GM12878 (cell line): ENCODE measurements at regions not wholly inside any gene's neighbourhood (a gene's known extent, or its start where the extent isn't known, plus 50 kb on each side); places are given as distances from the start of the nearest gene placed in this dataset.

Experiments used
- ATAC-seq: fragments of 200-7000 bp; cut with Tn5 transposase; 3 replicates; pipeline ENCODE4 v1.9.1; 2020; ENCODE audit warnings: mild to moderate bottlenecking, moderate library complexity
- BruUV-seq: library from RNA; stranded (reverse); fragments of 400-500 nt; replicated peaks from 2 replicates; lab custom pipeline; 2021; lab: Mats Ljungman, UMichigan
- CTCF ChIA-PET: fragments of 300-600 bp; sonication (Branson Sonifier 250); formaldehyde crosslinking; extraction: SDS; loops from one replicate; lab custom pipeline; 2021; ENCODE audit warnings: inconsistent platforms; lab: Yijun Ruan, JAX
- POLR2A ChIA-PET: fragments of 350-600 bp; formaldehyde crosslinking; extraction: SDS; loops from one replicate; lab custom pipeline; 2021; ENCODE audit warnings: inconsistent platforms; lab: Charles Lee
- RAD21 ChIA-PET: fragments of 300-600 bp; sonication (Branson Sonifier 250); formaldehyde crosslinking; loops from one replicate; lab custom pipeline; 2023; ENCODE audit warnings: antibody characterized with exemption; ENCODE audit not compliant: unreplicated experiment; lab: Charles Lee
- SMC1A ChIA-PET: fragments of 300-600 bp; sonication (Branson Sonifier 250); formaldehyde crosslinking; loops from one replicate; lab custom pipeline; 2023; ENCODE audit not compliant: unreplicated experiment, uncharacterized antibody; lab: Charles Lee
- DNase-seq: peaks from one replicate; pipeline ENCODE4 v3.0.0-alpha.2; 2011; ENCODE audit warnings: low read depth, low spot score
- FAIRE-seq: peaks from 3 replicates; lab custom pipeline; 2011; peaks lifted over from hg19 to GRCh38; lab: Jason Lieb, UNC
- H2AFZ ChIP-seq: 2 replicates; pipeline ENCODE4 v1.6.0; 2011; ENCODE audit warnings: low read depth, low read length, control low read depth; ENCODE audit not compliant: control insufficient read depth
- H3K27ac ChIP-seq: 2 replicates; pipeline ENCODE4 v1.5.1; 2011; ENCODE audit warnings: control low read depth; ENCODE audit not compliant: control insufficient read depth, insufficient read depth
- H3K27me3 ChIP-seq, 2 experiments: replicated peaks in 1 of 2; 2 replicates each; pipeline versions ENCODE4 v1.6.0 to v1.6.1; 2011; ENCODE audit warnings: low read length in 1 of 2; ENCODE audit not compliant: control insufficient read depth in 2 of 2, insufficient read depth in 2 of 2
- H3K36me3 ChIP-seq, 2 experiments: 2 replicates each; pipeline ENCODE4 v1.5.1; 2011; ENCODE audit warnings: low read length in 1 of 2; ENCODE audit not compliant: control insufficient read depth in 2 of 2, insufficient read depth in 2 of 2
- H3K4me1 ChIP-seq: 2 replicates; pipeline ENCODE4 v1.6.1; 2011; ENCODE audit warnings: mild to moderate bottlenecking, low read length, moderate library complexity, mixed read lengths; ENCODE audit not compliant: control insufficient read depth, insufficient read depth
- H3K4me2 ChIP-seq: 2 replicates; pipeline ENCODE4 v1.6.0; 2011; ENCODE audit warnings: control low read depth; ENCODE audit not compliant: control insufficient read depth, insufficient read depth
- H3K4me3 ChIP-seq: fragments of 200-600 bp; sonication (generic); 2 replicates; pipeline ENCODE4 v1.5.1; 2016
- H3K79me2 ChIP-seq: 2 replicates; pipeline ENCODE4 v1.6.0; 2011; ENCODE audit warnings: low read length; ENCODE audit not compliant: control insufficient read depth, insufficient read depth
- H3K9ac ChIP-seq: 2 replicates; pipeline ENCODE4 v1.8.0; 2011; ENCODE audit warnings: low read length, control low read depth, mixed read lengths; ENCODE audit not compliant: control insufficient read depth, insufficient read depth
- H3K9me3 ChIP-seq: replicated peaks from 3 replicates; pipeline ENCODE4 v1.5.1; 2011; ENCODE audit warnings: mild to moderate bottlenecking, low read length; ENCODE audit not compliant: control insufficient read depth, insufficient read depth
- H4K20me1 ChIP-seq: 2 replicates; pipeline ENCODE4 v1.6.0; 2011; ENCODE audit not compliant: control insufficient read depth, insufficient read depth
- FOXM1 ChIP-seq: IDR thresholded peaks from 2 replicates; pipeline ENCODE4 v1.6.1; 2012; ENCODE audit warnings: low read depth, mild to moderate bottlenecking, inconsistent platforms, low read length, moderate library complexity
- IRF3 ChIP-seq: fragments of 450-650 bp; IDR thresholded peaks from 2 replicates; pipeline ENCODE4 v1.6.1; 2014; ENCODE audit warnings: mild to moderate bottlenecking
- KDM1A ChIP-seq: fragments of 200-600 bp; sonication (generic); IDR thresholded peaks from 2 replicates; pipeline ENCODE4 v1.6.1; 2016; ENCODE audit warnings: borderline replicate concordance
- MEF2A ChIP-seq: IDR thresholded peaks from 2 replicates; pipeline ENCODE4 v1.6.1; 2011; ENCODE audit warnings: low read depth, mild to moderate bottlenecking, low read length, moderate library complexity; ENCODE audit not compliant: insufficient read depth
- PAX8 ChIP-seq: fragments of 450-650 bp; IDR thresholded peaks from 2 replicates; pipeline ENCODE4 v1.6.1; 2017; ENCODE audit warnings: mild to moderate bottlenecking, moderate library complexity
- PKNOX1 ChIP-seq: fragments of 450-650 bp; IDR thresholded peaks from 2 replicates; pipeline ENCODE4 v1.6.1; 2016; ENCODE audit warnings: mild to moderate bottlenecking
- POLR2AphosphoS2 ChIP-seq: IDR thresholded peaks from 2 replicates; pipeline ENCODE4 v1.6.1; 2011; ENCODE audit warnings: low read depth, mild to moderate bottlenecking, low read length, improper control_type of control experiment, moderate library complexity
- POU2F2 ChIP-seq: IDR thresholded peaks from 3 replicates; pipeline ENCODE4 v1.6.1; 2011; ENCODE audit warnings: low read depth, mild to moderate bottlenecking, low read length, borderline replicate concordance
- PRDM15 ChIP-seq: fragments of 450-650 bp; formaldehyde crosslinking; IDR thresholded peaks from 2 replicates; pipeline ENCODE4 v1.4.0; 2020; ENCODE audit warnings: mild to moderate bottlenecking, moderate library complexity
- RB1 ChIP-seq: fragments of 450-650 bp; formaldehyde crosslinking; IDR thresholded peaks from 2 replicates; pipeline ENCODE4 v1.6.1; 2017; ENCODE audit warnings: mild to moderate bottlenecking, borderline replicate concordance
- SMARCA5 ChIP-seq: fragments of 450-650 bp; IDR thresholded peaks from 2 replicates; pipeline ENCODE4 v1.6.1; 2017; ENCODE audit warnings: mild to moderate bottlenecking
- SREBF2 ChIP-seq: IDR thresholded peaks from 2 replicates; pipeline ENCODE4 v1.6.1; 2012; ENCODE audit warnings: mild to moderate bottlenecking, low read length
- ZBTB11 ChIP-seq: fragments of 450-650 bp; formaldehyde crosslinking; IDR thresholded peaks from 2 replicates; pipeline ENCODE4 v1.5.0; 2022; ENCODE audit warnings: mild to moderate bottlenecking, missing genetic modification characterization
- WGBS: methylation state at CpG from one replicate; pipeline ENCODE4 v1.1.6; 2016; ENCODE audit warnings: low lambda C conversion rate; ENCODE audit not compliant: insufficient replicate concordance, insufficient coverage; ENCODE audit errors: missing lambda C conversion rate; 5-methylcytosine and 5-hydroxymethylcytosine counted together
- in situ Hi-C: fragments of 300-500 bp; cut with MboI; formaldehyde crosslinking; loops from 9 replicates; pipeline ENCODE4 v1.14.3; 2018; ENCODE audit warnings: mixed read lengths
- intact Hi-C: fragments of 100-400 bp; cut with micrococcal nuclease; formaldehyde crosslinking; loops from one replicate; pipeline ENCODE4 v1.14.2; 2022; ENCODE audit not compliant: unreplicated experiment

- TF ChIP-seq RB1 = no peak
- TF ChIP-seq SREBF2 = no peak
- TF ChIP-seq POU2F2 = no peak
Observed at GRCh38 chr2:109069331-109070194, 59.4 kb upstream of the SH3RF3 start (continued).

GRCh38 chr2:109068811-109069210 is 60.2 kb upstream of the SH3RF3 start:
- ChIA-PET POLR2A (no interaction called here), RAD21 (no interaction called here), CTCF (interaction anchor here (1.9 kb wide), 1 partner anchor 11 kb away, joined by 4 read pairs; no protein-coding TSS in a partner anchor), SMC1A (no interaction called here)
- in situ Hi-C loops (no loop called here), intact Hi-C loops (no loop called here)
- Histone ChIP-seq H3K36me3 (no peaks in the 10 kb centered on the region), H3K4me2 (no peak overlapping the region), H3K9ac (no peak overlapping the region), H4K20me1 (no peaks in the 10 kb centered on the region), H3K27ac (no peak overlapping the region), H3K27me3 (no peaks in the 10 kb centered on the region; a peak in 1 of 4 replicates), H3K4me1 (no peaks in the 10 kb centered on the region), H2AFZ (no peak overlapping the region), H3K79me2 (no peaks in the 10 kb centered on the region), H3K9me3 (no peaks in the 10 kb centered on the region), H3K4me3 (no peak overlapping the region)
- no peak for ATAC-seq
- no peak for FAIRE-seq
- WGBS = 19% methylated on average over 2 of the region's 2 CpGs
- no TSS peak for BruUV-seq
- DNase-seq = no peak
- TF ChIP-seq KDM1A (no peak), PAX8 (no peak), PKNOX1 (no peak), FOXM1 (no peak), PRDM15 (CRISPR knock-in tag) (no peak), SMARCA5 (no peak), POLR2AphosphoS2 (no peak), IRF3 (no peak), MEF2A (no peak), ZBTB11 (CRISPR knock-in tag) (no peak)
